Fibroblast of pulmonary artery (primary cell): ENCODE measurements at regions not wholly inside any gene's neighbourhood (a gene's known extent, or its start where the extent isn't known, plus 50 kb on each side); places are given as distances from the start of the nearest gene placed in this dataset.

ENCODE experiments used
- DNase-seq: peaks from one replicate; pipeline ENCODE4 v3.0.0-alpha.2; 2010; ENCODE audit warnings: low read depth
- H3K4me3 ChIP-seq: replicated peaks from 2 replicates; pipeline ENCODE4 v1.5.1; 2011; ENCODE audit warnings: low read depth, mild to moderate bottlenecking, control low read depth, low read length, moderate library complexity
- TF ChIP-seq, protein P1 (sequence below): IDR thresholded peaks from 2 replicates; pipeline ENCODE4 v1.5.1; 2011; ENCODE audit warnings: mild to moderate bottlenecking, control low read depth, low read length, inconsistent platforms; ENCODE audit errors: missing control alignments

DNA sequence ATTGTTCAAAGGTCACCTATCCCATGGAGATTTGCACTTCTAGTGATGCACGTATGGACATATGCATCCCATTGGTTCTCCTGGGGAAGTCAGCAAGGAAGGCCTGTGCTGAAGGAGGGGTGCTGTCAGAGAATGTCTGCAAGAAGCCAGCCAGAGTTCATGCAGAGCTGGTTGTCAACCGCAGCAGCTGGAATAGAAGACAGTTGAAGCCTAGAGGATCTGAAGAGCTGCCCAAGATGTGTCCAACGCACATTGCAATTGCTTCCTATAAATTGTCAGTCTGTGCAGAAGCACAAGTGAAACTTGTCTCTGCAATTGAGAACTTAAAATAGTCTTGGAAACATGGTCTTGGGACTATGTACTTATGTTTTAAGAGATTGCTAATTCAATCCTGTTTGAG, 82.1 kb upstream of the CNTNAP4 start:
- TF ChIP-seq, protein P1, sequence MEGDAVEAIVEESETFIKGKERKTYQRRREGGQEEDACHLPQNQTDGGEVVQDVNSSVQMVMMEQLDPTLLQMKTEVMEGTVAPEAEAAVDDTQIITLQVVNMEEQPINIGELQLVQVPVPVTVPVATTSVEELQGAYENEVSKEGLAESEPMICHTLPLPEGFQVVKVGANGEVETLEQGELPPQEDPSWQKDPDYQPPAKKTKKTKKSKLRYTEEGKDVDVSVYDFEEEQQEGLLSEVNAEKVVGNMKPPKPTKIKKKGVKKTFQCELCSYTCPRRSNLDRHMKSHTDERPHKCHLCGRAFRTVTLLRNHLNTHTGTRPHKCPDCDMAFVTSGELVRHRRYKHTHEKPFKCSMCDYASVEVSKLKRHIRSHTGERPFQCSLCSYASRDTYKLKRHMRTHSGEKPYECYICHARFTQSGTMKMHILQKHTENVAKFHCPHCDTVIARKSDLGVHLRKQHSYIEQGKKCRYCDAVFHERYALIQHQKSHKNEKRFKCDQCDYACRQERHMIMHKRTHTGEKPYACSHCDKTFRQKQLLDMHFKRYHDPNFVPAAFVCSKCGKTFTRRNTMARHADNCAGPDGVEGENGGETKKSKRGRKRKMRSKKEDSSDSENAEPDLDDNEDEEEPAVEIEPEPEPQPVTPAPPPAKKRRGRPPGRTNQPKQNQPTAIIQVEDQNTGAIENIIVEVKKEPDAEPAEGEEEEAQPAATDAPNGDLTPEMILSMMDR, result no peak
- no peak overlapping the region for H3K4me3 ChIP-seq
- no peak for DNase-seq

- TF ChIP-seq, protein P1, result no peak
- no peak for DNase-seq
- H3K4me3 ChIP-seq, result no peak overlapping the region
Observed at GRCh38 chr16:76195648-76196047, 81.6 kb upstream of the CNTNAP4 start.

GRCh38 chr16:76197900-76198299, 79.3 kb upstream of the CNTNAP4 start:
- TF ChIP-seq, protein P1, result no peak
- no peak overlapping the region for H3K4me3 ChIP-seq
- DNase-seq, result no peak

- no peak for DNase-seq
- H3K4me3 ChIP-seq, result no peak overlapping the region
- TF ChIP-seq, protein P1, result no peak
Observed at GRCh38 chr16:76199681-76200220, 77.5 kb upstream of the CNTNAP4 start.

DNA sequence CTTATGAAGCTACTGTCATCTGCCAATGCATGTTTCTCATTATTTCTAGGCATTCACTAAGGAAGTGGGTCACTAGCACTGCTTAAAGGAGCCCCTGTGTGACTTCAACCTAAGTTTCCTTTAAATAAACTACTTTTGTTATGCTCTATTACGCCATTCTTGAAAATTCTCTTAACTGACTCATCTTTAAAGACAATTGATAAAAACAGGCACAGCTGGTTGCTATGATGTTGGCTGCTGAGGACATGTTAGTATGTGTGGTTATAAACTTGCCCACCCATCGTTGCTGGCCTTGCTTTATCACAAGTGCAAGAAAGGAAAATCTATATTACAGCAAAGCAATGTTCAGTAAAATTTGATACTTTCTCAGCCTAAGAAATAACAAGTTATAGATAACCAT, 75.8 kb upstream of the CNTNAP4 start:
- DNase-seq, result no peak
- TF ChIP-seq, protein P1, result no peak
- H3K4me3 ChIP-seq, result no peak overlapping the region

GRCh38 chr16:76204249-76204648, 73.0 kb upstream of the CNTNAP4 start:
- H3K4me3 ChIP-seq, result no peak overlapping the region
- TF ChIP-seq, protein P1, result no peak
- DNase-seq, result no peak

DNA sequence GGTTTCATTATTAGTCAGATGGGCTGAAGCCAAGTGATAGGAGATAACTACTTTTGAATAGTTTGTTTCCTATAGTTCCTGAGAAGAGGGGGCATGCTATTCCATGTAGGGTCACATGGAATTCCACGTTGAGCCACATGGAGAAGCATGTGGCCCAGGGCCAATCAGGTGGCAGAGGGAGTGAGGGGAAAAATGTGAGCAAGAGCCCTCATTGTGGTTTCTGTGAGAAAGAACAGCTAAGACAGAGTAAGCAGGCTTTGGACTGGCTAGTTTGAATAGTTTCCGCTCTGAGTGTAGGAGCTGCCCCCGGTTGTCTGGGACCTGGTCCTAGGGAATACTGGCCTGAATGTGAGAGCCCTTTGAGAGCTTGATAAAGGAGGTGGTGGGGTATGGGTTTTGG, 69.9 kb upstream of the CNTNAP4 start:
- TF ChIP-seq, protein P1, result no peak
- no peak overlapping the region for H3K4me3 ChIP-seq
- DNase-seq, result no peak
